ENCODE measurements at regions not wholly inside any gene's neighbourhood (a gene's known extent, or its start where the extent isn't known, plus 50 kb on each side); places are given as distances from the start of the nearest gene placed in this dataset.

DNA sequence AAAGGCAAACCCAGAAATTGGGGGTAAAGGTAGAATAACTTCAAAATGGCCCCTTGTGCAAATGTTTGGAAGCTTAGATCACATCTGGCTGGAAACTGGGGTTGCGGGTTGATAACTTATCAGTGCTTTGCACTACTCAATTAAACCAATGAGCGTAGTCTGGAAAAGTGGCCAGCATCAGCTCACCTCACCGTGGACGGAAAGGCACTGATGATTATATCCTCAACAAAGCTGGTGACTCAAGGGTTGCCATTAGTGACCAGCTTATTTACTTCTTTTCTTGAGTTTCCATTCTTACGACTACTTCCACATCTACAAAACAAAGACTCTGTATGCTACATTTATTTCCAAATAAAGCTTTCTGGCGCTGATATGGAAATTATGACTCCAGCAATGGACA is 198.5 kb upstream of the HEY2 start (continued):
- TF ChIP-seq RFX1 (IDR thresholded peaks at IDR 0.05): peak; percentile 45
- no peak for TF ChIP-seq BDP1 (IDR thresholded peaks at IDR 0.05; ENCODE audit: insufficient read depth, insufficient read length)
- no peak for TF ChIP-seq RNF2 (IDR thresholded peaks at IDR 0.05)
- no peak for TF ChIP-seq ZSCAN32 (CRISPR knock-in tag; IDR thresholded peaks at IDR 0.05)
- TF ChIP-seq FOSL1 (tag; conservative IDR thresholded peaks at IDR 0.05): peak; percentile 53
- no peak for TF ChIP-seq ZNF57 (CRISPR knock-in tag; IDR thresholded peaks at IDR 0.05)
- TF ChIP-seq LCOR (CRISPR knock-in tag; IDR thresholded peaks at IDR 0.05): no peak
- TF ChIP-seq MBD2 (IDR thresholded peaks at IDR 0.05; ENCODE audit: borderline replicate concordance, low read depth): no peak
- no peak for TF ChIP-seq DIDO1 (tag; IDR thresholded peaks at IDR 0.05; ENCODE audit: low read depth)
- TF ChIP-seq HNRNPLL (IDR thresholded peaks at IDR 0.05; ENCODE audit: low read depth, low read length, poor library complexity, severe bottlenecking): no peak
- TF ChIP-seq XRCC3 (IDR thresholded peaks at IDR 0.05): no peak
- TF ChIP-seq NFYB (IDR thresholded peaks at IDR 0.05; ENCODE audit: extremely low read depth, insufficient read length): peak; percentile 8
- TF ChIP-seq FOXJ2 (tag; IDR thresholded peaks at IDR 0.05): peak; percentile 79
- TF ChIP-seq ATF6 (CRISPR knock-in tag; IDR thresholded peaks at IDR 0.05): no peak
- no peak for TF ChIP-seq ZFX (CRISPR knock-in tag; IDR thresholded peaks at IDR 0.05)
- TF ChIP-seq GTF3C2 (IDR thresholded peaks at IDR 0.05; ENCODE audit: borderline replicate concordance, extremely low read depth, insufficient read length): no peak
- TF ChIP-seq SMARCC2 (IDR thresholded peaks at IDR 0.05; ENCODE audit: low read depth): no peak
- no peak for TF ChIP-seq RBM15 (IDR thresholded peaks at IDR 0.05; ENCODE audit: insufficient read depth, low read length)
- no peak for TF ChIP-seq KDM4B (IDR thresholded peaks at IDR 0.05; ENCODE audit: borderline replicate concordance in 2 of 2, low read depth in 1 of 2)
- TF ChIP-seq ZNF717 (CRISPR knock-in tag; IDR thresholded peaks at IDR 0.05): no peak
- TF ChIP-seq, protein P1, sequence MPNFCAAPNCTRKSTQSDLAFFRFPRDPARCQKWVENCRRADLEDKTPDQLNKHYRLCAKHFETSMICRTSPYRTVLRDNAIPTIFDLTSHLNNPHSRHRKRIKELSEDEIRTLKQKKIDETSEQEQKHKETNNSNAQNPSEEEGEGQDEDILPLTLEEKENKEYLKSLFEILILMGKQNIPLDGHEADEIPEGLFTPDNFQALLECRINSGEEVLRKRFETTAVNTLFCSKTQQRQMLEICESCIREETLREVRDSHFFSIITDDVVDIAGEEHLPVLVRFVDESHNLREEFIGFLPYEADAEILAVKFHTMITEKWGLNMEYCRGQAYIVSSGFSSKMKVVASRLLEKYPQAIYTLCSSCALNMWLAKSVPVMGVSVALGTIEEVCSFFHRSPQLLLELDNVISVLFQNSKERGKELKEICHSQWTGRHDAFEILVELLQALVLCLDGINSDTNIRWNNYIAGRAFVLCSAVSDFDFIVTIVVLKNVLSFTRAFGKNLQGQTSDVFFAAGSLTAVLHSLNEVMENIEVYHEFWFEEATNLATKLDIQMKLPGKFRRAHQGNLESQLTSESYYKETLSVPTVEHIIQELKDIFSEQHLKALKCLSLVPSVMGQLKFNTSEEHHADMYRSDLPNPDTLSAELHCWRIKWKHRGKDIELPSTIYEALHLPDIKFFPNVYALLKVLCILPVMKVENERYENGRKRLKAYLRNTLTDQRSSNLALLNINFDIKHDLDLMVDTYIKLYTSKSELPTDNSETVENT (CRISPR knock-in tag; IDR thresholded peaks at IDR 0.05): no peak
- no peak for TF ChIP-seq SRSF1 (IDR thresholded peaks at IDR 0.05; ENCODE audit: low read depth, low read length)
- TF ChIP-seq TRIM24 (IDR thresholded peaks at IDR 0.05): no peak
- TF ChIP-seq ZNF140 (CRISPR knock-in tag; IDR thresholded peaks at IDR 0.05): no peak
- TF ChIP-seq MAFG (tag; conservative IDR thresholded peaks at IDR 0.05): no peak
